Mesothelial cell of epicardium (in vitro differentiated cells): ENCODE measurements at regions not wholly inside any gene's neighbourhood (a gene's known extent, or its start where the extent isn't known, plus 50 kb on each side); places are given as distances from the start of the nearest gene placed in this dataset.

Experiments
- DNase-seq, 2 experiments: peaks; one replicate each; pipeline ENCODE4 v3.0.0; 2021; ENCODE audit warnings: low spot score in 2 of 2; ENCODE audit not compliant: unreplicated experiment in 2 of 2
- H3K27ac Mint-ChIP-seq: 2 replicates; pipeline ENCODE4 v1.8.0; 2021; ENCODE audit warnings: mixed read lengths
- H3K27me3 Mint-ChIP-seq: 2 replicates; pipeline ENCODE4 v1.8.0; 2021; ENCODE audit warnings: low read depth, mixed read lengths
- H3K36me3 Mint-ChIP-seq: 2 replicates; pipeline ENCODE4 v1.8.0; 2021; ENCODE audit warnings: mixed read lengths
- H3K4me1 Mint-ChIP-seq: 2 replicates; pipeline ENCODE4 v1.8.0; 2021; ENCODE audit warnings: mixed read lengths
- H3K4me3 Mint-ChIP-seq: 2 replicates; pipeline ENCODE4 v1.8.0; 2021; ENCODE audit warnings: mild to moderate bottlenecking, moderate library complexity, mixed read lengths
- H3K9me3 Mint-ChIP-seq: 2 replicates; pipeline ENCODE4 v1.8.0; 2021; ENCODE audit warnings: mixed read lengths
- TF ChIP-seq, protein P1 (sequence below): fragments of 200-600 bp; sonication (generic); IDR thresholded peaks from one replicate; pipeline ENCODE4 v1.5.0; 2021; ENCODE audit warnings: antibody characterized with exemption; ENCODE audit not compliant: unreplicated experiment

DNA sequence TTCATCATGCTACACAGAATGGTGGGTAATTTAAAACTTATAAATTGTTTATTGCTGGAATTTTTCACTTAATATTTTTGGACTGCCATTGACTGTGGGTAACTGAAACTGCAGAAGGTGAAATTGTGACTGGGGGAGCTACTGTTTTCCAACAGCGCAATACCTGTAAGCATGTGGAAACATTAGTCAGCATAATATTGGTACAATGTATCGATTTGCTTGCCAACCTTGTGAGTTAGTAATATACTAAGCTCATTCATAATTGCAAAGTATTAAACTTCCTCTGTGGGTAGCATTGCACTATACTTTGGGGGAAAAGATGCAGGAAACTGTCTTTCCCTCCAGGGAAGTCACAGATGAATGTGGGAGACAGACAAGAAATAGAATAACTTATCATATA, 766.5 kb downstream of the HDGFL1 start:
- Mint-ChIP-seq H3K36me3 (no peaks in the 10 kb centered on the region), H3K9me3 (peaks cover 8% of the 10 kb centered on the region), H3K4me1 (peaks cover 26% of the 10 kb centered on the region), H3K27me3 (no peaks in the 10 kb centered on the region), H3K4me3 (no peak overlapping the region), H3K27ac (no peak overlapping the region)
- no peak for DNase-seq
- TF ChIP-seq, protein P1, sequence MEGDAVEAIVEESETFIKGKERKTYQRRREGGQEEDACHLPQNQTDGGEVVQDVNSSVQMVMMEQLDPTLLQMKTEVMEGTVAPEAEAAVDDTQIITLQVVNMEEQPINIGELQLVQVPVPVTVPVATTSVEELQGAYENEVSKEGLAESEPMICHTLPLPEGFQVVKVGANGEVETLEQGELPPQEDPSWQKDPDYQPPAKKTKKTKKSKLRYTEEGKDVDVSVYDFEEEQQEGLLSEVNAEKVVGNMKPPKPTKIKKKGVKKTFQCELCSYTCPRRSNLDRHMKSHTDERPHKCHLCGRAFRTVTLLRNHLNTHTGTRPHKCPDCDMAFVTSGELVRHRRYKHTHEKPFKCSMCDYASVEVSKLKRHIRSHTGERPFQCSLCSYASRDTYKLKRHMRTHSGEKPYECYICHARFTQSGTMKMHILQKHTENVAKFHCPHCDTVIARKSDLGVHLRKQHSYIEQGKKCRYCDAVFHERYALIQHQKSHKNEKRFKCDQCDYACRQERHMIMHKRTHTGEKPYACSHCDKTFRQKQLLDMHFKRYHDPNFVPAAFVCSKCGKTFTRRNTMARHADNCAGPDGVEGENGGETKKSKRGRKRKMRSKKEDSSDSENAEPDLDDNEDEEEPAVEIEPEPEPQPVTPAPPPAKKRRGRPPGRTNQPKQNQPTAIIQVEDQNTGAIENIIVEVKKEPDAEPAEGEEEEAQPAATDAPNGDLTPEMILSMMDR = no peak

DNA sequence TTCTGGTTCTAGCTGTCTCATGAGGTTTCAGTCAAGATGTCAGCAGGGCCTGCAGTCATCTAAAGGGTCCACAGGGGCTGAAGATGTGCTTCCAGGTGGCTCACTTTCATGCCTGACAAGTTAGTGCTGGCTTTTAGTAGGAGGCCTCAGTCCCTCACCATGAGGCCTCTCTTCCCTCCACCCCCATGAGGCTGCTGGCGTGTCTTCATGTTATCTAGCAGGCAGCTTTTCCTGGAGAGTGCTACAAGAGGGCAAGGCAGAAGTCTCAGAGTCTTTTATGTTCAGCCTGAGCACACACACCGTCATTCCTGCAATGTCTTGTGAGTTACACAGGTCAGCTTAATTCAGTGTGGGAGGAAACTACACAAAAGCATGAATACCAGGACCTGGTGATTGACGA, 769.9 kb downstream of the HDGFL1 start:
- H3K27me3 Mint-ChIP-seq = no peaks in the 10 kb centered on the region
- H3K36me3 Mint-ChIP-seq = peaks cover 4% of the 10 kb centered on the region
- TF ChIP-seq, protein P1 = no peak
- peak overlapping the region; percentile 47 for H3K27ac Mint-ChIP-seq
- DNase-seq = peak in 1 of 2 experiments; percentile 38
- H3K4me1 Mint-ChIP-seq = peaks cover 26% of the 10 kb centered on the region
- peaks cover 3% of the 10 kb centered on the region for H3K9me3 Mint-ChIP-seq
- H3K4me3 Mint-ChIP-seq = no peak overlapping the region

DNA sequence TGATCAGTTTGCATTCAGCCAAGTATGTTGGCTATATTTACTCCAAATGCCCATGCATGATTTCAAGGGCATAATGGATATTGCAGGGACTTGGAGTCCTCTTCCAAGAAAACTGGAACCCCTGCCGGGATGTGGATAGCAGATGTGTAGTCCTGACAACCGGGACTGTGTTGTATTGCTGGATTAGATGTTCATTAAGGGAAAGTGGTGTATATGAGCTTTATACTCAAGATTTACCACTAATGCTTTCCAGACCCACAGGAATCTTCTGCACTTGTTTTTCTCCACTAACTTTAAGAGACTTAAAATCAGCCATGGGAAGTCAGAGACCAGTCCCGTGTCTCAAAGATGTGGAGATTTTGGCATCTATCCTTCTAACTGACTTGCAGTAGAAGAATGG, 770.9 kb downstream of the HDGFL1 start:
- Mint-ChIP-seq H3K27ac (no peak overlapping the region), H3K4me1 (peaks cover 26% of the 10 kb centered on the region), H3K27me3 (no peaks in the 10 kb centered on the region), H3K9me3 (peaks cover 3% of the 10 kb centered on the region), H3K4me3 (no peak overlapping the region), H3K36me3 (peaks cover 4% of the 10 kb centered on the region)
- TF ChIP-seq, protein P1 = no peak
- DNase-seq = no peak

DNA sequence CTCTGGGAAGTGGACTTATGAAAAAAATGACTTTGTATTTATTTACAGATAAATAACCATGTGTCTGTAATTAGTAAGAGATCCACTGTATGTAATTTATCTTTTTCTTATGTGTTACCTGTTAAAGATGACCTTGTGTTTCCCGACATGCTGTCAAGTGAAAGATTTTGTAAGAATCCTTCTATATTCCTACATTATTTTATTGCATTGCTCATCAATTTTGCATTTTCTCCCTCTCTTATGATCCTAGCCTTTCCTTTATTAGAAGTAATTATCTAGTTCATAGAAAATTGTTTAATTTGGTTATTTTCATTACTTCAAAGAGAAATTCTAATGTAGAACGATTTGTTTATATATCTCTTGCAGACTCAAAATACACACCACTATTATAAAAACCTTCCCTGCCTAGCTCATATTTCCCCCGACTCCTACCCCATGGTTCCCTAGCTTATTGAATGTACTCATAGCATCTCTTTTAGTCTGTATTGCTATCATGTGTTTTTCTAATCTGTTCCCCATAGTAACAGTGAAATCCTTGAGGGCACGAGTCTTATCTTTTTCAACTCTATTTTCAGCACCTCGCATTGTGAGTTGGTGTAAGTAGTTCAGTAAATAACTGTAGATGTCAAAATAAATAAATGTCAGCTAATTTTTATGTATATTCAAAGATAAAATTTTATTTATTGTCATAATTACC, 774.4 kb downstream of the HDGFL1 start:
- no peaks in the 10 kb centered on the region for H3K27me3 Mint-ChIP-seq
- DNase-seq = no peak
- no peak overlapping the region for H3K4me3 Mint-ChIP-seq
- H3K9me3 Mint-ChIP-seq = peaks cover 3% of the 10 kb centered on the region
- no peak overlapping the region for H3K27ac Mint-ChIP-seq
- H3K36me3 Mint-ChIP-seq = peaks cover 4% of the 10 kb centered on the region
- TF ChIP-seq, protein P1 = no peak
- H3K4me1 Mint-ChIP-seq = peaks cover 18% of the 10 kb centered on the region

DNA sequence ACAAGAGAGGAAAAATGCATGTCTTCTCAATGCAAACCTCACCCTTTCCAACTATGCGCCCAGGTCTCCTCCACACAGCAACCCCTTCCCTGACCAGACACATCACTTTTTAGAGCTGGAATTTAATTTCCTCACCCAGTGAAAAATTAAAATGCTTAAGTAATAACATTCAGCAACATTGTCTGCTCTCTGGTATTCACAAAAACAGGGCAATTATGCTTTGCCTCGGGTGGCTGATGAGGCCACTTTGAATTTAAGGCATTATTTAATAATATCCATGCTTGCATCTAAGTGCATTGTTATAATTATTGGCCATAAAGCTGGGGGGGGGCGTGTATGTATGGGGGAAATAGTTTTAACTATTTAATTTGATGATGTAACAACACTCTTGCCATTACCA, 777.8 kb upstream of the NRSN1 start:
- peaks cover 11% of the 10 kb centered on the region for H3K36me3 Mint-ChIP-seq
- TF ChIP-seq, protein P1 = no peak
- peaks cover 15% of the 10 kb centered on the region for H3K9me3 Mint-ChIP-seq
- H3K27ac Mint-ChIP-seq = no peak overlapping the region
- DNase-seq = no peak
- no peak overlapping the region for H3K4me3 Mint-ChIP-seq
- no peaks in the 10 kb centered on the region for H3K27me3 Mint-ChIP-seq
- H3K4me1 Mint-ChIP-seq = peaks cover 12% of the 10 kb centered on the region
